COR-L47 (cell line): ENCODE measurements at regions not wholly inside any gene's neighbourhood (a gene's known extent, or its start where the extent isn't known, plus 50 kb on each side); places are given as distances from the start of the nearest gene placed in this dataset.
A peak's percentile ranks its signal among the peaks of the same experiment; 100 is the strongest.
"Not testable (repeated sequence)": the region's sequence is repeated elsewhere in the genome, so short reads cannot be mapped to it uniquely, and the experiment has no call there.

ENCODE experiments used
- DNase-seq: peaks from one replicate; lab custom pipeline; 2025; lab: John Stamatoyannopoulos, UW

- DNase-seq, result no peak
These were observed 195.7 kb downstream of the LRATD1 start for GRCh38 chr2:14828223-14828622.

GRCh38 chr2:14828968-14829367 is 196.5 kb downstream of the LRATD1 start:
- no peak for DNase-seq

- DNase-seq, result no peak
These were observed 198.9 kb downstream of the LRATD1 start for GRCh38 chr2:14831458-14831857.

- no peak for DNase-seq
These were observed 211.1 kb downstream of the LRATD1 start for GRCh38 chr2:14843507-14844204.

- no peak for DNase-seq
These were observed 223.2 kb downstream of the LRATD1 start for GRCh38 chr2:14855751-14856150.

- DNase-seq, result no peak
These were observed 228.7 kb downstream of the LRATD1 start for GRCh38 chr2:14861181-14861580.

GRCh38 chr2:14866736-14867352 is 234.3 kb downstream of the LRATD1 start:
- peak; percentile 84 for DNase-seq

GRCh38 chr2:14867853-14868252 is 235.3 kb downstream of the LRATD1 start:
- DNase-seq, result no peak

- no peak for DNase-seq
These were observed 240.3 kb downstream of the LRATD1 start for GRCh38 chr2:14872779-14873325.

GRCh38 chr2:14881651-14882327 is 249.3 kb downstream of the LRATD1 start:
- DNase-seq, result no peak

GRCh38 chr2:14884651-14885050 is 252.1 kb downstream of the LRATD1 start:
- DNase-seq, result no peak

GRCh38 chr2:14891546-14891945 is 259.0 kb downstream of the LRATD1 start:
- DNase-seq, result no peak

- no peak for DNase-seq
These were observed 264.0 kb downstream of the LRATD1 start for GRCh38 chr2:14896330-14897030.

- DNase-seq, result no peak
These were observed 267.3 kb downstream of the LRATD1 start for GRCh38 chr2:14899621-14900414.

GRCh38 chr2:14901737-14902136 is 269.2 kb downstream of the LRATD1 start:
- DNase-seq, result no peak

- DNase-seq, result no peak
These were observed 270.4 kb downstream of the LRATD1 start for GRCh38 chr2:14902953-14903352.

GRCh38 chr2:14903709-14904374 is 271.3 kb downstream of the LRATD1 start:
- DNase-seq, result peak; percentile 15

GRCh38 chr2:14904378-14904777 is 271.9 kb downstream of the LRATD1 start:
- DNase-seq, result not testable (repeated sequence)

- no peak for DNase-seq
These were observed 273.1 kb downstream of the LRATD1 start for GRCh38 chr2:14905571-14905970.

GRCh38 chr2:14907014-14907612 is 274.6 kb downstream of the LRATD1 start:
- DNase-seq, result no peak

- peak; percentile 54 for DNase-seq
These were observed 277.3 kb downstream of the LRATD1 start for GRCh38 chr2:14909795-14910194.
